ENCODE measurements at regions not wholly inside any gene's neighbourhood (a gene's known extent, or its start where the extent isn't known, plus 50 kb on each side); places are given as distances from the start of the nearest gene placed in this dataset.

DNA sequence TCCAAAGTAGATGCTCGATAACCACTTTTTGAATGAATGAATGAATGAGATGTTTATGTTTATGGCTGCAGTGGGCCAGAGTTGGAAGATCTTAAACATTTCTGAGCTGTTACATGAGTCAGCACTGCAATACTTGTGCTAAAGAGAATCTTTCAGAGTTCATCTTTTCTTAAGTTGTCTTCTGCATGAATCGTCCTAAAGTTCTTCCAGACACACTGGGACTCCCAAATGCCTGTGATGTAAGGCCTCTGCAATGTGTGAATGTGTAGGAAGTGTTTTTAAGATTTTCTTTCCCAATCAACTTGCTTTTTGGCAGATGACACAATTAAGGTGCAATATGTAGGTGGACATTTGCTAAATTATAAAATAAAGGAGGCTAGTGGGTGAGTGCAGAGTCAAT lies 50.3 kb upstream of the TRIM9 start:
- Mint-ChIP-seq H3K27me3 (peaks cover 2% of the 10 kb centered on the region), H3K4me3 (no peak overlapping the region)

DNA sequence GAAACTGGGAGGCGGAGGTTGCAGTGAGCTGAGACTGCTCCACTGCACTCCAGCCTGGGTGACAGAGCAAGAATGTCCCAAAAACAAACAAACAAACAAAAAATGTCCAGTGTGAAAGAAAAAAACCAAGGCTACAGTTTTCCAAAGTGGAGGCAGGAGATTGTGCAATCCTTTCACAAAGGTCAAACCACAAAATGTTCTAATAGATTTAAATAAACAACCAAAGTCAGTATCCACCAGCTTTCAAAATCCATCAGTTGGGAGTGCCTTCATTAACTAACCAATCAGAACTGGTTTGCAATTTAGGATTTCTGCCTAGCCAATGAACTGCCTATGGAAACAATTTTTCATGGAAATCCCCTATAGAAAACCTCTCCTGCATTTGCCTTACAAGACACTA lies 52.3 kb upstream of the TRIM9 start:
- Mint-ChIP-seq H3K27me3 (peaks cover 2% of the 10 kb centered on the region), H3K4me3 (no peak overlapping the region), H3K9me3 (peaks cover 14% of the 10 kb centered on the region), H3K36me3 (ENCODE audit: low read depth) (no peaks in the 10 kb centered on the region), H3K27ac (no peak overlapping the region), H3K4me1 (no peaks in the 10 kb centered on the region)
- DNase-seq: no peak
- intact Hi-C loops (cut with micrococcal nuclease): no loop called here

More for the DNA sequence above, 50.3 kb upstream of the TRIM9 start:
- intact Hi-C loops (cut with micrococcal nuclease): no loop called here
- H3K27ac Mint-ChIP-seq: no peak overlapping the region
- H3K36me3 Mint-ChIP-seq (ENCODE audit: low read depth): no peaks in the 10 kb centered on the region
- no peaks in the 10 kb centered on the region for H3K4me1 Mint-ChIP-seq
- peaks cover 10% of the 10 kb centered on the region for H3K9me3 Mint-ChIP-seq
- DNase-seq: no peak

- peaks cover 3% of the 10 kb centered on the region for H3K9me3 Mint-ChIP-seq
- H3K4me3 Mint-ChIP-seq: no peak overlapping the region
- H3K36me3 Mint-ChIP-seq (ENCODE audit: low read depth): no peaks in the 10 kb centered on the region
- H3K27me3 Mint-ChIP-seq: peaks cover 4% of the 10 kb centered on the region
- H3K27ac Mint-ChIP-seq: no peak overlapping the region
- no peaks in the 10 kb centered on the region for H3K4me1 Mint-ChIP-seq
- intact Hi-C loops (cut with micrococcal nuclease): no loop called here
- no peak for DNase-seq
Observed at GRCh38 chr14:51155326-51155725, 60.4 kb upstream of the TRIM9 start.

GRCh38 chr14:51157012-51157411 lies 62.1 kb upstream of the TRIM9 start:
- intact Hi-C loops (cut with micrococcal nuclease): no loop called here
- Mint-ChIP-seq H3K27me3 (peaks cover 4% of the 10 kb centered on the region), H3K4me3 (no peak overlapping the region), H3K4me1 (no peaks in the 10 kb centered on the region), H3K36me3 (ENCODE audit: low read depth) (no peaks in the 10 kb centered on the region), H3K9me3 (no peaks in the 10 kb centered on the region), H3K27ac (no peak overlapping the region)
- no peak for DNase-seq

DNA sequence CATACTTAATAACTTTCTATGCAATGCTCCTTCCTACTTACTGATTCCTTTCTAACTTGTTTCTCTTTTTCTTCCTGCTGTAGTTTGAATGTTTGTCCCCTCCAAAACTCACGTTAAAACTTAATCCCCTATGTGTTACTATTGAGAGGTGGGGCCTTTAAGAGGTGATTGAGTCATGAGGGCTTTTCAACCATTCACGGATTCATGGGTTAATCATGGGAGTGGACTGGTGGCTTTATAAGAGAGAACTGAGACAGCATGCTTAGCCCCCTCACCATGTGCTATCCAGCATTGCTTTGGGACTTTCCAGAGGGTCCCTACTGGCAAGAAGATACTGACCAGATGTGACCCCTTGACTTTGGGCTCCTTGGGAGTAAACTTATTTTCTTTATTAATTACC lies 66.0 kb upstream of the TRIM9 start:
- Mint-ChIP-seq H3K27ac (no peak overlapping the region), H3K4me3 (no peak overlapping the region), H3K9me3 (no peaks in the 10 kb centered on the region), H3K36me3 (ENCODE audit: low read depth) (no peaks in the 10 kb centered on the region), H3K4me1 (no peaks in the 10 kb centered on the region), H3K27me3 (peaks cover 6% of the 10 kb centered on the region)
- intact Hi-C loops (cut with micrococcal nuclease): no loop called here
- DNase-seq: no peak

DNA sequence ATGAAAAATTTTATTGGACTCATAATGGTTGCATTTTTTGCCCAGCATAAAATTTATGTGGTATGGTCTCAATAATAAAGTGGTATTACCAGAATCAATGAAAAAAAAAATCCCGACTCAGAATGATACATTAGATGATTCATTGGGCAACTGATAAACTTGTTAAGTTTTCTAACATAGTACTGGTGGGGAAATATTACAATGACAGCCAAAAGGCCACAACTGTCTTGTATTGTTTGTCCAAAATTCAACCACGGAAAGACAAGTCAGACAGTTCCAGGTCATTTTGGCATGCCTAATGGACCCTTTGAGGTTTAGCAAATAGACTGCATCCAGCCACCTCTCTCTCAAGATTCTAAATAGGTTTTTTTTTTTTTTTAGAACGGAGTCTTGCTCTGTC lies 70.5 kb upstream of the TRIM9 start:
- peaks cover 2% of the 10 kb centered on the region for H3K27me3 Mint-ChIP-seq
- peaks cover 3% of the 10 kb centered on the region for H3K4me1 Mint-ChIP-seq
- H3K9me3 Mint-ChIP-seq: no peaks in the 10 kb centered on the region
- no peak for DNase-seq
- no peak overlapping the region for H3K27ac Mint-ChIP-seq
- intact Hi-C loops (cut with micrococcal nuclease): no loop called here
- no peak overlapping the region for H3K4me3 Mint-ChIP-seq
- H3K36me3 Mint-ChIP-seq (ENCODE audit: low read depth): no peaks in the 10 kb centered on the region

DNA sequence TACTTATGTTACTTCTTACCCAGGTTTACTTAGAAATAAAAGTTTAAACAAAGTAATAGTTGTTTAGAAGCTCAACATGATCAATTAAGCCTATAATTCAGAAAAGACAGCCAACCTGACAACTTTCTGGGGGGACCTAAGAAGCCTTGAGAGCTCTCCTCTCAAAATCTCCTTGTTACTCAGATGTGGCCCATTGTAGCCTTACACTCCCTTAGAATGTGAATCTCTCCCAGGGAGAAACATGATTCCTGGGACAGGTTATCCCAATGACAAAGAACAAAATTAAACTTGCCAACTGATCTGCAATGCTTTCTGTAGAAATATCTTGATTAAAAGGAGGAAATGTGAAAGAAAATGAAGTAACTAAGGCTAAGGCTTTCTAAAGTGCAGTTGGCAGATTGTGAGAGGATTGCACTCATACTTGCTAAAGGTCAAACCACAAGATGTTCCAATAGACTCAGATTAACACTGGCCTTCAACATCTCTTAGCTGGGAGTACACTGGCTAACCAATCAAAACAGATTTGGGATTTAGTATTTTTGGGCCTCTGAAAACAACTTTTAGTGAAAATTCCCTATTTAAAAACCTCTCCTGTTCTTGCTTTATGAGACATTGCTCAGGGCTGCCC lies 72.3 kb upstream of the TMX1 start:
- no peak for DNase-seq
- intact Hi-C loops (cut with micrococcal nuclease): no loop called here
- H3K36me3 Mint-ChIP-seq (ENCODE audit: low read depth): no peaks in the 10 kb centered on the region
- peak overlapping the region; percentile 20 for H3K27ac Mint-ChIP-seq
- no peak overlapping the region for H3K4me3 Mint-ChIP-seq
- no peaks in the 10 kb centered on the region for H3K9me3 Mint-ChIP-seq
- H3K4me1 Mint-ChIP-seq: peaks cover 3% of the 10 kb centered on the region
- peaks cover under 1% of the 10 kb centered on the region for H3K27me3 Mint-ChIP-seq

DNA sequence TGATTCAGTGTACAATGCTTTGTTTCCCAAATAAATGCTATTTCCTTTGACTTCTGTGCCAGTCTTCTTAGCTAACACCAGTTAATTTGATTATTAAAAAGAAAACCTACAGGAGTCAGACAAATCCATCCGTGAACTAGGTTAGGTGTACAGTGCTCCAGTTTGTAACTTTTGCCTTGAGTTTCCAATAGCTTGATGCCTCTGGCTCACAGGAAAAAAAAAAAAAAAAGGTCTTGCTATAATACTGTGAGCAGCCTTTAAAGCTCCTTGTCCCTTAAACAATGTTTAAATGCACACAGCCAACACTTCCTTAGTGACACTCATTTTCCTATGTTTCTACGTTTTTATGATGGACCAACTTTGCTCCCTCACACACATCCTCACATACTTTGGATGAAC lies 71.8 kb upstream of the TMX1 start:
- Mint-ChIP-seq H3K27me3 (peaks cover under 1% of the 10 kb centered on the region), H3K9me3 (no peaks in the 10 kb centered on the region), H3K4me3 (no peak overlapping the region), H3K27ac (no peak overlapping the region), H3K36me3 (ENCODE audit: low read depth) (no peaks in the 10 kb centered on the region), H3K4me1 (peaks cover 3% of the 10 kb centered on the region)
- intact Hi-C loops (cut with micrococcal nuclease): no loop called here
- no peak for DNase-seq

DNA sequence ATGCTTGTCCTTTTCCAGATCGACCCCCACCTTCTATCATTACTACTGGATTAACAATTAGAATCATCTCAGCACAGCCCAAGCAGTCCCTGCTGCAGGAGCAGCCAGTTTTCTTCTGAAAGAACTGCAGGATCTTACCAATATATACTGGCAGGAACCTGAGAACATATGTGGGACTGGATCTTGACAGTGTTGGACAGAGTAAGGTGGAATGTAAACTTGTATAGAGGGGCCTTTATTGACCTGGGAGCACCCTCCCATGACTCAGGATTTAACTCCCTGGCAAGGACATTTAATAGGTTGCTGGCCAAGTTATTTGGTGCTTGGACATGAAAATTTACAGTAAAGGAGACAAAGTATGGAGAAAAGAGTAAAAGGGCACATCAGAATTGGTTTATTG lies 66.2 kb upstream of the TMX1 start:
- no peak overlapping the region for H3K4me3 Mint-ChIP-seq
- H3K27me3 Mint-ChIP-seq: peaks cover 8% of the 10 kb centered on the region
- no peak overlapping the region for H3K27ac Mint-ChIP-seq
- H3K36me3 Mint-ChIP-seq (ENCODE audit: low read depth): no peaks in the 10 kb centered on the region
- no peaks in the 10 kb centered on the region for H3K9me3 Mint-ChIP-seq
- intact Hi-C loops (cut with micrococcal nuclease): no loop called here
- no peak for DNase-seq
- H3K4me1 Mint-ChIP-seq: no peaks in the 10 kb centered on the region

- no peaks in the 10 kb centered on the region for H3K36me3 Mint-ChIP-seq (ENCODE audit: low read depth)
- no peak overlapping the region for H3K4me3 Mint-ChIP-seq
- no peaks in the 10 kb centered on the region for H3K4me1 Mint-ChIP-seq
- peaks cover 9% of the 10 kb centered on the region for H3K27me3 Mint-ChIP-seq
- H3K27ac Mint-ChIP-seq: no peak overlapping the region
- H3K9me3 Mint-ChIP-seq: no peaks in the 10 kb centered on the region
- intact Hi-C loops (cut with micrococcal nuclease): no loop called here
- no peak for DNase-seq
Observed at GRCh38 chr14:51176839-51177238, 63.2 kb upstream of the TMX1 start.

GRCh38 chr14:51180577-51180976 lies 59.5 kb upstream of the TMX1 start:
- Mint-ChIP-seq H3K4me1 (no peaks in the 10 kb centered on the region), H3K27ac (no peak overlapping the region), H3K9me3 (peaks cover 5% of the 10 kb centered on the region), H3K27me3 (peaks cover 7% of the 10 kb centered on the region), H3K36me3 (ENCODE audit: low read depth) (no peaks in the 10 kb centered on the region), H3K4me3 (no peak overlapping the region)
- intact Hi-C loops (cut with micrococcal nuclease): no loop called here
- DNase-seq: no peak

DNA sequence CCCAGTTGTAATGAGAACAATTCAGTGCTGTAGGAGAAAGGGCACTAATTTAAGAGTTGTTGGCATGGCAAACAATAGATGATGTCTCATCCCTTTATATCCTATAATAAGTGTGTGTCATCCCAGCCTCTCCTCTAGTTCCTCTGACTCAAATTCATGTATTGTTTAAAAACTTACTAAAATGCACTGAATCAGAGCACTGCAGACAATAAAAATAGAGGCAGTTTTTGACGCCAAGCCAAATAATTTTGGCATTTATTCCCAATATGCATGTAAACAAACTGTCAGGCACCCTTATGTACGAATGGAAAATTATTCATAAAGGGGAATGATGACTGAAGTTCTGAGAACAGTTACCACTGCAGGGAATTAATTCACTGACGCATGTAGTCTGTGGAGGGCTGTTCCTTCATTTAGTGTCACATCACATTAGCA lies 57.9 kb upstream of the TMX1 start:
- peaks cover 5% of the 10 kb centered on the region for H3K9me3 Mint-ChIP-seq
- H3K36me3 Mint-ChIP-seq (ENCODE audit: low read depth): no peaks in the 10 kb centered on the region
- intact Hi-C loops (cut with micrococcal nuclease): no loop called here
- H3K4me3 Mint-ChIP-seq: no peak overlapping the region
- peaks cover 4% of the 10 kb centered on the region for H3K27me3 Mint-ChIP-seq
- no peak overlapping the region for H3K27ac Mint-ChIP-seq
- DNase-seq: no peak
- H3K4me1 Mint-ChIP-seq: no peaks in the 10 kb centered on the region

GRCh38 chr14:51185180-51185579 lies 54.9 kb upstream of the TMX1 start:
- H3K4me1 Mint-ChIP-seq: no peaks in the 10 kb centered on the region
- H3K36me3 Mint-ChIP-seq (ENCODE audit: low read depth): no peaks in the 10 kb centered on the region
- H3K9me3 Mint-ChIP-seq: peaks cover 5% of the 10 kb centered on the region
- peaks cover 3% of the 10 kb centered on the region for H3K27me3 Mint-ChIP-seq
- no peak overlapping the region for H3K27ac Mint-ChIP-seq
- H3K4me3 Mint-ChIP-seq: no peak overlapping the region
- DNase-seq: no peak
- intact Hi-C loops (cut with micrococcal nuclease): no loop called here

- H3K36me3 Mint-ChIP-seq (ENCODE audit: low read depth): no peaks in the 10 kb centered on the region
- no peaks in the 10 kb centered on the region for H3K4me1 Mint-ChIP-seq
- peaks cover 5% of the 10 kb centered on the region for H3K9me3 Mint-ChIP-seq
- no peak for DNase-seq
- peaks cover 3% of the 10 kb centered on the region for H3K27me3 Mint-ChIP-seq
- intact Hi-C loops (cut with micrococcal nuclease): no loop called here
- no peak overlapping the region for H3K27ac Mint-ChIP-seq
- H3K4me3 Mint-ChIP-seq: no peak overlapping the region
Observed at GRCh38 chr14:51185754-51186153, 54.3 kb upstream of the TMX1 start.

GRCh38 chr14:51188566-51189185 lies 51.4 kb upstream of the TMX1 start:
- no peaks in the 10 kb centered on the region for H3K4me1 Mint-ChIP-seq
- peaks cover 3% of the 10 kb centered on the region for H3K27me3 Mint-ChIP-seq
- H3K9me3 Mint-ChIP-seq: peaks cover 5% of the 10 kb centered on the region
- DNase-seq: no peak
- intact Hi-C loops (cut with micrococcal nuclease): no loop called here
- no peak overlapping the region for H3K4me3 Mint-ChIP-seq
- H3K36me3 Mint-ChIP-seq (ENCODE audit: low read depth): no peaks in the 10 kb centered on the region
- no peak overlapping the region for H3K27ac Mint-ChIP-seq
